GM21367 (cell line): ENCODE measurements at regions not wholly inside any gene's neighbourhood (a gene's known extent, or its start where the extent isn't known, plus 50 kb on each side); places are given as distances from the start of the nearest gene placed in this dataset.
"Not testable (repeated sequence)": the region's sequence is repeated elsewhere in the genome, so short reads cannot be mapped to it uniquely, and the experiment has no call there.

Experiments
- ATAC-seq: cut with Tn5 transposase; IDR thresholded peaks from one replicate; pipeline ENCODE4 v1.9.1; 2021; ENCODE audit not compliant: unreplicated experiment

GRCh38 chr5:131005963-131006684 is 158.9 kb downstream of the HINT1 start:
- no peak for ATAC-seq

- ATAC-seq, result no peak
Measured at GRCh38 chr5:131001507-131001906, 163.5 kb downstream of the HINT1 start.

GRCh38 chr5:131000289-131000688 is 164.8 kb downstream of the HINT1 start:
- no peak for ATAC-seq

DNA sequence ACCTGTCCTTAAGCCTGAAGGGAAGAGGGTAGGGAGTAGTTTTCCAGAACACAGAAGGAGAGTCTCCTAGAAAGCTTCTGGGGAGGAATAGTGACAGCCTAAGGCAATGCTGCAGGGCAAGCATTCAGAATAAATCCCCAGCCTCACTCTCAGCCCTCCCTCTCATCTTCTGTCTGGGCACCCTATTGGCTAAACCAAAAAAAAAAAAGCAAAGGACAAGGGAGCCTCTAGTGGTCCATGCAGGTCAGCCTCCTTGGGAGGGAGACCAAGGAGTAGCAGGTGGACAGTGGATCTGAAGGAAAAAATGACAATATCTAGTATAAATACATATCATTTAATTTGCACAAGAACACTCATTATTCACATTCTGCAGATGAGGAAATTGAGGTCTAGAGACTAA is 168.3 kb downstream of the HINT1 start:
- ATAC-seq, result not testable (repeated sequence)

DNA sequence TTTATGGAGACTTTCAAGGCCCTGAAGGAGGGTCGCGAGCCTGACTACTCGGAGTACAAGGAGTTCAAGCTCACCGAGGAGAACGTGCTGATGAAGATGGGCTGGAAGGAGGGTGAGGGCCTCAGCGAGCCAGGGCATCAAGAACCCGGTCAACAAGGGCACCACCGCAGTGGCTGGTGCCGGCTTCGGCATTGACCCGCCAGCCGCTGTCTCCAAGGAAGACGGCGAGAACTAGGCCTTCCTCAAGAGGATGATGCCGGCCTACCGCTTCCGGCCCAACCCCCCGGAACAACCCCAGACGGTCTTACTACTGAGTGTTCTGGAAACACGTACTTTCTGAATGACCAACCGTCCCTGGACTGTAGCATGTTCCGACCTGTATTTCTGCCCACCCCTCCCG is 169.2 kb downstream of the HINT1 start:
- no peak for ATAC-seq

DNA sequence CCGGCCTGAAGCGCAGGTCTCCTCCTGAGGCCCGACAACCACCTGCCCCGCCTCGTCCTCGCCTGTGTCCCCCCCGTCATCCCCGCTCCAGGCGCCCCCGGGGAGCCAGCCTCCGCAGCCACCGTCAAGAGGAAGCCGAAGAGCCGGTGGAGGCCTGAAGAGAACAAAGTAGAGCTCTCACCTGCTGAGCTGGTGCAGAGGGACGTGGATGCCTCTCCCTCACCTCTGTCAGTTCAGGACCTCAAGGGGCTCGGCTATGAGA is 169.9 kb downstream of the HINT1 start:
- no peak for ATAC-seq

GRCh38 chr5:130994496-130995253 is 170.4 kb downstream of the HINT1 start:
- no peak for ATAC-seq

DNA sequence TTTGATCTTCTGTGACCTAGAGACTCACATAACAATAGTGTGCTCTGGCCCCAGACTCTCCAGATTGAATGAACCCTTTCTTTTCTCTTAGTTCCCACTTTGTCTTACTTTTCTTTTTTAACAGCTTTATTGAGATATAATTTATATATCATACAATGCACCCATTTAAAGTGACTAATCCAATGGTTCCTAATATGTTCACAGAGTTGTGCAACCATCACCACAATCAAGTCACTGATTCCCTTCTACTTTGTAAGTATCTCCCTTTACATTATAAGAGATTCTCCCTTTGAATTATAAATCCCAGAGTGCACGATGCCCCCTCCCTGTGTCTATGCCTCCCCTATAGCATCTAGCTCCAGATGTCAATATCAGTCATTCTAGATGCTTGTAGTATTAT is 172.4 kb downstream of the HINT1 start:
- no peak for ATAC-seq

GRCh38 chr5:130992095-130992494 is 173.0 kb downstream of the HINT1 start:
- ATAC-seq, result no peak

DNA sequence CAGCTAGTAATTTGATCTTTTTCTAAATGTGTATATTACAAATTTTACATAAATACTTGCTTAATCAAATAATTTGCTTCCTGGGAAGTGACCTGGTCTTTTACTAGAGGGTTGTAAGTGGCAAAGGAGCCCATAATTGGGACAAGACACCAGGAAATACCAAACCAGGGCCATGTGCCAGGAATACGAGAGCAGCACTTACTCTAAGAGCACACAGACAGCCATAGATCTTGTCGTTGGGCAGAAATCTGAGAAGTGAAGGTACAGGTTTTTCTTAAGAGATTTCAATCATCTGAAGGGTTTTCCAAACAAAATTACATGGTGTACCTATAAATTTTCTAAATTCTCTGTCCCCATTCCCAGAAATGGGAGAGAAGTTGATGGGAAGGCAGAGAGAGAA is 179.3 kb downstream of the HINT1 start:
- ATAC-seq, result no peak

- no peak for ATAC-seq
Measured at GRCh38 chr5:130981663-130982062, 183.4 kb downstream of the HINT1 start.

- no peak for ATAC-seq
Measured at GRCh38 chr5:130978475-130978874, 186.6 kb downstream of the HINT1 start.

DNA sequence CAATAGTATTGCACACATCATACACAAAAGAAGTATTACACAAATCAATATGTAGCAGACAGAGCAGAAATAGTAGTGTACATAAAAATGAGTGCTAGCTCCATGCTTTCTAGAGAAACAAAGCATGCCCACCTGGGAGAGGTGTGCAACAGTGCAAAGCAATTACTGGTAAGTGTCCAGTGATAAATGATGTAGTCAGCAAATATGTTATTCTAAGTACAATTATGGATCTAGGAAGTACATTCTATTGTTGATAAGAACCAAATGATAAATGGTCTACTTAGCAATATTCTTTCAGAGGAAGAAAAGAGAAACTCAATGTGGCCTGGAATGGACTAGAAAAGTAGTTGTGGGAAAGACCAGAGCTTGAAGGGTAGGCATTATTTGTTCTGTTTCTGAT is 188.6 kb downstream of the HINT1 start:
- no peak for ATAC-seq

DNA sequence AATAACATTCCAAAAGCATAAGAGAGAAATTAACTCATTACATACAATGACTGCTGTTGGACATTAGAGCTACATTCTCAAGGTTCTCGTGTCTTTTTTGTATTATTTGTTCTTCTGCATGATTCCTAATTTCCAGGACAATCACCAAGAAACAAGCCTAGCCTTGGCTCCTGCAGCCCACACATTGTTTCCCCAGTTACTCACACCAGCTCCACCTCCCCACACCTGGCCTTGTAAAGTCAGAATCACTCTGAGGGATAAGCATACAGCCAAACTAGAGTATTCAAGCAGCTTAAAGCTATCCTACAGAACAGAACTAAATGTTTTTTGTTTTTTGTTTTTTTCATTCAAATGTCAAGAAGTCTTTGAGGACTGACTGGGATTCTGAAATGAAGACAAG is 189.2 kb downstream of the HINT1 start:
- no peak for ATAC-seq

DNA sequence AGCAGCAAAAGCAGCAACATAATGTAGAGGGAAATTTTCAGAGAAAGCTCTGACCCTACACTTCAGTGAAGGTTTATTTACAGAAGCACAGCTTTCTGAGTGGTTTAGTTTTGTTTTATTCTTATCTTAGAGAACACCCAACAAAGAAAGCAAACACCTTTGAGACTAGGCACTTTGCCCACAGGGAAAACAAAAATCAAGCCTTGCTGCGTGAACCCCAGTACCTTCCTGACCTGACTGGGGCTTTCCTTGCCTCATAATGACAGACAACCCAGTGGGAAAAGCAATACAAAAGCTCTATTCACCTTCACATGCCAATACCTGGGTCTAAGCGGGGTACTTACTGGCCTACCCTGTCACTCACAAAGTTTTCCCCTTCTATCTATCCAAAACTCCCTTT is 189.8 kb downstream of the HINT1 start:
- ATAC-seq, result no peak

DNA sequence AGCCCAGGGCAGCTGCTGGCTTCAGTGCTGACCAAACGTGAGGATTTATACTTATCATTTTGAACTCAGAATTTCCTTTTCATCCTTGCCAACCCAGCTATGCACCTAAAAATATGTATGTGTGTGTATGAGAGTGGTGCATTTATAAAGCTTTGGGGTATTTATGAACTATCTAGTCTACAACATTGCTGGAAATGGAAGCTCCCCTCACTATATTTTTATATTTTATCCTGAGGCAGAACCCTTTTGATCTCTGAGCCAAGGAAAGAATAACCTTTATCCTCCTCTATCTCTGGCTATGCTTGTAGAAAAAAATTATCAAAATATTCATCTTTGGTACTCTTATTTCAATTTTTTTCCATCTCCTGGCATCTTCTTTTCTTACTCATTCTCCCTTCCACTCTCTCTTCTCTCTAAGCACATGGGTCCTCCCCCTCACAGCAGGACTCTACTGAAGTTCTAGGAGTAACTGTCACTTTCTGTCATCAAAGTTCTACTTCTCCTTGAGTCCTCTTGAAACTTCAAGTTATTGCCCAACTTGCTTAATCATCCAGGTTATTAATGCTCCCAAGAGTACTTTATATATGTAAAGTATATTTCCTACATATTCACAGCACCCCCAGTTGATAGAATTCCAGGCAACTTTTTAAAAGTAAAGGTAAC is 190.9 kb downstream of the HINT1 start:
- no peak for ATAC-seq

DNA sequence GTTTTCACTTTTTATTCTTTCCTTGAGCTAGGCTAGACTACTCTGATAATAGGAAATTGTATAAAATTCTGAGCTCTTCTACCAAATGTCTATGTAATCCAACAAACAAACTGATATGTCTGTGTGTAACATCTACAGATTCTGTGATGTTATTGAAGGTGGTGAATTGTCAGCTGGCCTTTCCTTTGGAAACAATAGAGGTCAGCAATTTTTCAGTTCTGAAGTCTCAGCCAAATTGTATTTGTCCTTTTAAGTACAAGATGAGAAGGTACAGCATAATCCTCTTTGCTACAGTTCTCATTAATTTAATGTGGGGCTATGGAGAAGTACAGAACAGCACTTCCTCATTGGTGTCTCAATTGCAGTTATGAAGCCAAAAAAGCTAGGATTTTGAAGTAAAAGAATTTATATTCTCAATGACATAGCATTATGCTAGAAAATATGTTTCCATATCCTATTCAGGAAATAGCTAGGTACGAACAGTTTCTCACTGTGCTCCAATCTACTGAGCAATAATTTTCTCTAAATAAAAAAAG is 198.0 kb downstream of the HINT1 start:
- no peak for ATAC-seq

GRCh38 chr5:130965920-130966319 is 199.1 kb downstream of the HINT1 start:
- no peak for ATAC-seq

DNA sequence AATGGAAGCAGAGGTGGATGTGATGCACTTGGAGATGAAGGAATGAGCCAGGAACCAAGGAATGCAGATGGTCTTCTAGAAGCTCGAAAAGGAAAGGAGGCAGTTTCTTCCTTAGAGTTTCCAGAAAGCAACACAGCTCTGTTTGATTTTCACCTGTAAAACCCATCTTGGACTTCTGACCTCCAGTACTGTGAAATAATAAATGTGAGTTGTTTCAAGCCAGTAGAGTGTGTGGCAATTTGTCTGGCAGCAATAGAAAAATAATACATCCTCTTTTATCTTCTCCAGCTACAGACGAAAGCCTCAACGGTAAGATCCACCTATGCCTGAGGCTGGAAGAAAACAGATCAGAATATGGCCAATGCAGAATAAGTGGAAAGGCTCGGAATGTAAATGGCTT is 199.7 kb downstream of the HINT1 start:
- ATAC-seq, result no peak

DNA sequence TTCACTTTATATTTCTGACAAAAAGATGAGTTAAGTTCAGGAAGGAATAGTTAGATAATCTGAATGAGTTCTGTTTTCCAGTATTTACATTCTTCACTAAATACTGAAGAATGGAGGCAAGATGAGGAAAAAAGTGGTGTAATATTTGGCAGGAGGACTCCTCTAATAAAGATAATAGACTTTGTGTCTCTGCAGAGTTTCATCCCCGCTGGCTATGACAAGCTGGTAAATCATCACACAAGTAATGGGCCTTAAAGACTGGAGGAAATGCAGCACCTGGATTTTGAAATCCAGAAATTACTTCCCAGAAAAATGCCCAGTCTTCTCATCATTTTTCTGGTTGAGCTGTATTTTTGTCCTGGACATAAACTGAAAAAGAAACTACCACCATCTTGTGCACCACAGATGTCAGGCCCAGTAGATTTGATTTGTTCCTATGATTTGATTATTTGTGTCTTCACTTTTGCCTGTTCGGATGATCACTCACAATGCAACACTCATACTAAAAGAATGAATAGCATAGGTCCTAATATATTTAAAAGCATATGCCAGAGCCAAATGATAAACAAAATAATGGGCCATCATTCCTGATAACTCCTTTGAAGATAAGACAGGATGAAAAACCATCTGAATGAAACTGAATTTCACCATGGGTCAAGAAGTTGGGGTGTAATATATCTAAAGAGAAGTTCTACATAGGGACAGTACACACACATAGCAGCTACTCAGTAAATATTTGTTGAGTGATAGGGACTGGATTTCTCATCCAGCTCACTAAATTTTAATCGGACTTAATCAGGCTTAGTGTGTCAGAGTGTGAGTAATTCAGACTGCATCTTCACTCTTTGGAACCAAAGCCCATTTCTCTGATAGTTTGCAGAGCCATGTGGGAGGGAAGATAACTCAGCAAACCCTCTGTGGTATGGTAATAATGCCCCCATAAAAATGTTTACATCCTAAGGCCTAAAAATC is 200.5 kb downstream of the HINT1 start:
- ATAC-seq, result no peak

DNA sequence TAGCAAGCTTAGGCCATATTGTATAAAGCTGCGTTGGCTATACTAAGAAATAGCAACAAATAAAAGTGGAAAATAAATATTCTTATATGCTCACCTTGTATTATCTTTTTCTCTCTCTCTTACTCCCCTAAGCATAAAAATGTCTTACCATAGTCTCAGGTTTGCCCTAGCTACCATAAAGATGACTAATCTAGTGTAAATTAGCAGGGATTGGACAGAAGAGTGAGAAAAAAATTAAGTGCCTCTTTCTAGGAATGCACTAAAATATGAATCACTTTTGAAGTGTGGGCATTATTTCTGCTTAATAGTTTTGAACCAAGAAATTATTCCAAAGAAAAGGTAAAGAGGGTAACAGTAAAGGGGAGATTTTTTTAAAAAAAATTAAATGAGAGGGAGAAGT is 201.3 kb downstream of the HINT1 start:
- no peak for ATAC-seq
